ENCODE measurements at regions not wholly inside any gene's neighbourhood (a gene's known extent, or its start where the extent isn't known, plus 50 kb on each side); places are given as distances from the start of the nearest gene placed in this dataset.

DNA sequence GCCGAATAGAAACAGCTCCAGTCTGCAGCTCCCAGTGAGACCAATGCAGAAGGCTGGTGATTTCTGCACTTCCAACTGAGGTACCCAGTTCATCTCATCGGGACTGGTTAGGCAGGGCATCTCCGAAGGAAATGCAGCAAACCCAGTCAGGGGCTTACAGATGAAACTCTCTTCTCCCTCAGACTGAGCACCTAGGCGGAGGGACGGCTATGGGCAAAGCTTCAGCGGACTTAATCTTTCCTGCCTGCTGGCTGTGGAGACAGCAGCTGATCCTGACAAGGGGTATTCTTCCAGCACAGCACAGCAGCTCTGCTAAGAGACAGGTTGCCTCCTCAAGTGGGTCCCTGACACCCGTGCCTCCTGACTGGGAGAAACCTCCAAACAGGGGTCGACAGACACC lies 330.9 kb downstream of the DNAH5 start:
- no peaks in the 10 kb centered on the region for H3K36me3 ChIP-seq (ENCODE audit: control insufficient read depth in 4 of 4, insufficient read depth in 4 of 4, low read length in 4 of 4)
- H3K27ac ChIP-seq (ENCODE audit: low read depth in 1 of 2, low read length in 1 of 2) = no peak overlapping the region
- H3K27me3 ChIP-seq (ENCODE audit: control insufficient read depth in 3 of 3, insufficient read depth in 3 of 3, low read length in 2 of 3) = no peaks in the 10 kb centered on the region
- H3K9ac ChIP-seq (ENCODE audit: insufficient read depth in 1 of 2, low read length in 2 of 2) = no peak overlapping the region
- no peak for TF ChIP-seq CTCF (IDR thresholded peaks at IDR 0.05; ENCODE audit: control extremely low read depth, extremely low read depth)
- no peak overlapping the region for H3K4me3 ChIP-seq
- 85 to 93% methylated on average over 8 of the region's 8 CpGs for WGBS, 2 donors
- ATAC-seq (ENCODE audit: insufficient read depth, low FRiP score) (no peak), DNase-seq (no peak)
- H3K4me1 ChIP-seq (ENCODE audit: control insufficient read depth in 5 of 5, insufficient read depth in 5 of 5, low read length in 5 of 5) = no peaks in the 10 kb centered on the region
- peaks cover 0 to 3% (median 2%) of the 10 kb centered on the region in 4 donors for H3K9me3 ChIP-seq (ENCODE audit: control insufficient read depth in 4 of 4, insufficient read depth in 3 of 4, low read length in 3 of 4)

DNA sequence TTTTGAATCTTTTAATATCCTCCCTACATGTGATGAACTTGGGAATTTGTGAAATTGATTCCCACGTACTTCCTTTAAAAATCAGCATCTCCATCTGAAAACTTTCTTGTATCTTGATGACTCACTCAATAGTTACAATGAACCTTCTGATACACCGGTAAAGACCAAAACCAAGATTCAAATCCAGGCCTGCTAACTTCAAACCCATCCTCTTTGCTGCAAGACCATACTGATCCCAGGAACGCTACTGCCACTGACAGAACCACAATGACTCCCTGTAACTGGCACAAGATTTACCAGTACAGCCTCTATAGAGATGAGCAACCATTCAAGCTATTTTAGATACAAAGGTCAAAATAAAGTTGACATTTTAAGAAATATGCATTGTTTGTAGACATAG lies 332.9 kb downstream of the DNAH5 start:
- Histone ChIP-seq H3K9ac (ENCODE audit: insufficient read depth in 1 of 2, low read length in 2 of 2) (no peak overlapping the region), H3K4me3 (no peak overlapping the region), H3K27ac (ENCODE audit: low read depth in 1 of 2, low read length in 1 of 2) (no peak overlapping the region), H3K36me3 (ENCODE audit: control insufficient read depth in 4 of 4, insufficient read depth in 4 of 4, low read length in 4 of 4) (no peaks in the 10 kb centered on the region), H3K4me1 (ENCODE audit: control insufficient read depth in 5 of 5, insufficient read depth in 5 of 5, low read length in 5 of 5) (no peaks in the 10 kb centered on the region), H3K27me3 (ENCODE audit: control insufficient read depth in 3 of 3, insufficient read depth in 3 of 3, low read length in 2 of 3) (no peaks in the 10 kb centered on the region), H3K9me3 (ENCODE audit: control insufficient read depth in 4 of 4, insufficient read depth in 3 of 4, low read length in 3 of 4) (peaks cover 0 to 3% (median 2%) of the 10 kb centered on the region in 4 donors)
- no peak for DNase-seq
- ATAC-seq (ENCODE audit: insufficient read depth, low FRiP score) = no peak
- 83 to 86% methylated on average over 3 of the region's 3 CpGs for WGBS, 2 donors
- TF ChIP-seq CTCF (IDR thresholded peaks at IDR 0.05; ENCODE audit: control extremely low read depth, extremely low read depth) = no peak

- Histone ChIP-seq H3K9ac (ENCODE audit: insufficient read depth in 1 of 2, low read length in 2 of 2) (no peak overlapping the region), H3K4me1 (ENCODE audit: control insufficient read depth in 5 of 5, insufficient read depth in 5 of 5, low read length in 5 of 5) (no peaks in the 10 kb centered on the region), H3K27ac (ENCODE audit: low read depth in 1 of 2, low read length in 1 of 2) (no peak overlapping the region), H3K27me3 (ENCODE audit: control insufficient read depth in 3 of 3, insufficient read depth in 3 of 3, low read length in 2 of 3) (no peaks in the 10 kb centered on the region), H3K36me3 (ENCODE audit: control insufficient read depth in 4 of 4, insufficient read depth in 4 of 4, low read length in 4 of 4) (no peaks in the 10 kb centered on the region), H3K9me3 (ENCODE audit: control insufficient read depth in 4 of 4, insufficient read depth in 3 of 4, low read length in 3 of 4) (peaks cover 0 to 3% (median 0%) of the 10 kb centered on the region in 4 donors), H3K4me3 (no peak overlapping the region)
- ATAC-seq (ENCODE audit: insufficient read depth, low FRiP score) (no peak), DNase-seq (no peak)
- WGBS, 2 donors = 85 to 93% methylated on average over 4 of the region's 4 CpGs
- no peak for TF ChIP-seq CTCF (IDR thresholded peaks at IDR 0.05; ENCODE audit: control extremely low read depth, extremely low read depth)
These were observed 335.0 kb downstream of the DNAH5 start for GRCh38 chr5:13609504-13609903.

GRCh38 chr5:13606051-13606450 lies 338.4 kb downstream of the DNAH5 start:
- 92 to 97% methylated on average over 1 of the region's 1 CpG for WGBS, 2 donors

More at GRCh38 chr5:13606051-13606450, 338.4 kb downstream of the DNAH5 start:
- Histone ChIP-seq H3K27ac (ENCODE audit: low read depth in 1 of 2, low read length in 1 of 2) (no peak overlapping the region), H3K9me3 (ENCODE audit: control insufficient read depth in 4 of 4, insufficient read depth in 3 of 4, low read length in 3 of 4) (no peaks in the 10 kb centered on the region), H3K9ac (ENCODE audit: insufficient read depth in 1 of 2, low read length in 2 of 2) (no peak overlapping the region), H3K4me3 (no peak overlapping the region), H3K4me1 (ENCODE audit: control insufficient read depth in 5 of 5, insufficient read depth in 5 of 5, low read length in 5 of 5) (no peaks in the 10 kb centered on the region), H3K36me3 (ENCODE audit: control insufficient read depth in 4 of 4, insufficient read depth in 4 of 4, low read length in 4 of 4) (no peaks in the 10 kb centered on the region), H3K27me3 (ENCODE audit: control insufficient read depth in 3 of 3, insufficient read depth in 3 of 3, low read length in 2 of 3) (no peaks in the 10 kb centered on the region)
- DNase-seq (no peak), ATAC-seq (ENCODE audit: insufficient read depth, low FRiP score) (no peak)
- no peak for TF ChIP-seq CTCF (IDR thresholded peaks at IDR 0.05; ENCODE audit: control extremely low read depth, extremely low read depth)

Data from lung (tissue), 11 donors.